Suppressor macrophage treated with lipopolysaccharide for 4 hours (primary cell): ENCODE measurements at regions not wholly inside any gene's neighbourhood (a gene's known extent, or its start where the extent isn't known, plus 50 kb on each side); places are given as distances from the start of the nearest gene placed in this dataset.
"Not testable (repeated sequence)": the region's sequence is repeated elsewhere in the genome, so short reads cannot be mapped to it uniquely, and the experiment has no call there.

Source experiments
- DNase-seq: peaks from one replicate; pipeline ENCODE4 v3.0.0-alpha.2; 2020

DNA sequence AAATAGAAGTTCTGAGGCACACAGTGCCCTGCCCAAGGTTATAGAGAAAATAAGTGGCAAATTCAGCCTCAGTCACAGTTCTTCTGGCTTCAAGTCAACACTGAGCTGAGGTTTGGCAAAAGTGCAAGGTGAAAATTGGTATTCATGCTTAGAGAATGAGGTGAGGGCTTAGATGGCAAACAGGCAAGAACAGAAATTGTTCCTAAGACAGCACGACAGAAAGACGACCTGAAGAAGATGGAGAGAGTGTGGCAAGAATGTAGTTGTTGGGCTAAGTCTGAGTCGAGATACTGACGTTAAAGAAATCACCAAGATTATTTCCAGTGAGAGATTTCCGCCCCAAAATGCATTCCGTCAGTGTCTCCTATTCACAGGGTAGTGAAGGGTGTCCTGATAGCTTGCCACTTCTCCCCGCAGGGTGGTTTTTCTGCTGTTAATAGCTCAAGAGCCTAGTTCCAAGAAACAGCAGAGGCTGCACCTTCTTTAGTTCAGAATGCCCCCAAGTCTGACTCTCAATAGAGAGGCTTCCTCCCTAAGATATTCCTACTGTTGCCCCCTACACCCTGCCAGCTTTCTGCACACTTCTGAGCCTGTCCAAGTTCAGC lies 260.8 kb upstream of the AMIGO2 start:
- no peak for DNase-seq

DNA sequence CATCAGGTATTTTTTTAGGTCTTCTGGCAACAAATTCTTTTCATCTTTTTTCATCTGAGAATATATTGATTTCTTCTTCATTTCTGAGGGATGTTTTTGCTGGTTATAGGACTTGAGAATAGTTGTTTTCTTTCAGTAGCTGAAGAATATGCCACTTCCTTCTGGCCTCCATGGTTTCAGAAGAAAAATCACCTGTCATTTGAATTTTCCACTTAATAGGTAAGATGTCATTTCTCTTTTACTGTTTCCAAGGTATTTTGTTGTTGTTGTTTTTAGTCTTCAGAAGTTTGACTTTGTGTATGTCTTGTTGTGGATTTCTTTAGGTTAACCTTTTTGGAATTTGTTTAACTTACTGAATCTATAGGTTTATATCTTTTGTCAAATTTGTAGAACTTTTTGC lies 257.8 kb upstream of the AMIGO2 start:
- DNase-seq: no peak

DNA sequence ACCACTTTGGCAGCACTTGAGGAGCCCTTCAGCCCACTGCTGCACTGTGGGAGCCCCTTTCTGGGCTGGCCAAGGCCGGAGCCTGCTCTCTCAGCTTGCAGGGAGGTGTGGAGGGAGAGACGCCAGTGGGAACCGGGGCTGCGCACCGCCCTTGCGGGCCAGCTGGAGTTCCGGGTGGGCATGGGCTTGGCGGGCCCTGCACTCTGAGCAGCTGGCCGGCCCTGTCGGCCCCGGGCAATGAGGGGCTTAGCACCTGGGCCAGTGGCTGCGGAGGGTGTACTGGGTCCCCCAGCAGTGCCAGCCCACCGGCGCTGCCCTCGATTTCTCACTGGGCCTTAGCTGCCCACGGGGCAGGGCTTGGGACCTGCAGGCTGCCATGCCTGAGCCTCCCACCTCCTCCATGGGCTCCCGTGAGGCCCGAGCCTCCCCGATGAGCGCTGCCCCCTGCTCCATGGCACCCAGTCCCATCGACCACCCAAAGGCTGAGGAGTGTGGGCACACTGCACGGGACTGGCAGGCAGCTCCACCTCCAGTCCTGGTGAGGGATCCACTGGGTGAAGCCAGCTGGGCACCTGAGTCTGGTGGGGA lies 253.6 kb upstream of the AMIGO2 start:
- DNase-seq: not testable (repeated sequence)

DNA sequence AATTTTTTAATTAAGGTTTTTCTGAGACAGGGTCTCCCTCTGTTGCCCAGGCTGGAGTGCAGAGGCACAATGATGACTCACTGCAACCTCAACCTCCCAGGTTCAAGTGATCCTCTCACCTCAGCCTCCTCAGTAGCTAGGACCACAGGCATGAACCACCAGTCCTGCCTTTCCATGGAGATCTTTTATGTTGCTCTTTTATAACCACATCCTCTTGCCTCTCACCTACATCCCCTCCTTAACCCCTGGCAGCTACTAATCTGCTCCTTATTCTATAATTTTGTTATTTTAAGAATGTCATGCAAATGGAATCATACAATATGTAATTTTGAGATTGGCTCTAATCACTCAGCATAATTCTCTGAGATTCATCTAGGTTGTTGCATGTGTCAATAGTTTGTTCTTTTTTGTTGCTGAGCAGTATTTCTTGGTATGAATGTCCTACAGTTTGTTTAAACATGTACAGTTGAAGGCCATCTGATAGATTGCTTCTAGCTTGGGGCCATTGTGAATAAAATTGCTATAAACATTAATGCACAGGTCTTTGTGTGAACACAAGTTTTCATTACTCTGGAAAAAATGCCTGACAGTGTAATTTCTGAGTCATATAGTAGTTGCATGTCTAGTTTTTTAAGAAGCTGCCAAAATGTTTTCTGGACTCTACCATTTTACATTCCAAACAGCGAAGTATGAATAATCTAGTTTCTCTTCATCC lies 249.2 kb upstream of the AMIGO2 start:
- DNase-seq: no peak

DNA sequence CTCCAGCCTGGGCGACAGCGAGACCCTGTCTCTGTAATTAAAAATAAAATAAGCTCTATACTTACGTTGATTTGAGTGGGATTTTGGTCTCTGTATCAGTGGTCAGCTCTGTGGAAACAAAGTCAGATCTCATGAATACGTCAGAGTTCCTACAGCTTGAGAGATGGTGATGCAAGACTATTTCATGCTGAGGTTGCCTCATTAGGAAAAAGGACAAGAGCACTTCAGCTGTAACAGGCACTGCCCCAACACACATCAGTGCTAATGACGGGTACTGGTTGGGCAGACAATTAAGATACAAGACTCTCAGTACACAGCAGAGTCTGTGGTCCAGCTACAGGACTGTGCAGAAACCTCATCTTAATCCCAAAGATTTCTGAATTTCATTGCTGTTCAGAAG lies 246.4 kb upstream of the AMIGO2 start:
- DNase-seq: no peak

DNA sequence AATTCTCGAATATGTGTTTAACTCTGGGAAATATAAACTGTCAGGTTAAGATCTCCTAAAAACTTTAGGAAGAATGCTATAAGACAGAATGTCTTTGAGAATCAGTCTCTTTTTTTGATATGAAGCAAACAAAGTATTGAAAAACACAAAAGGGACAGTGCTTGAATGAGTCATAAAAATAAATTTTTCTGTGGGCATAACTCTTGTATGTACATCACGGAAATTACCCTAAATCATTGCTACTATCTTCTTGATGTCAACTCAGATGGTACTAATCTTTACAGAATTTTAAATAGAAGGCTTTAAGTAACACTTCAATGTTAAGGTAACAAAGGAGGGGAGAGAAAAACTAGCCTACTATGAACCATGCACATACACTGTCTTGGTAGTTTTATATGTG lies 244.0 kb upstream of the AMIGO2 start:
- no peak for DNase-seq

DNA sequence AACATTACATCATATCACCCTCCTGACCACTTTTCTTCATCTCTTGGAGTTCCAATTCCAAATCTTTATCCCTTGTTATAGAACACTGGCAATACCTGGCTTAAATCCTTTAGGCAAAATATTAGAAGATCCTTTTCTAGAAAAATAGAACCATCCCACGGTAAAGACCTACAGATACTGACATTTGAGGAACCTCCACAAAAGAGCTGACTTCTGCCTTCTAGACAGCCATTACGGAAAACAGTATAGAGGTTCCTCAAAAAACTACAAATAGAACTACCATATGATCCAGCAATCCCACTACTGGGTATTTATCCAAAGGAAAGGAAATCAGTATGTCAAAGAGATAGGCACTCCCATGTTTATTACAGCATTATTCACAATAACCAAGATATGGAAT lies 241.7 kb upstream of the AMIGO2 start:
- DNase-seq: peak; percentile 51

DNA sequence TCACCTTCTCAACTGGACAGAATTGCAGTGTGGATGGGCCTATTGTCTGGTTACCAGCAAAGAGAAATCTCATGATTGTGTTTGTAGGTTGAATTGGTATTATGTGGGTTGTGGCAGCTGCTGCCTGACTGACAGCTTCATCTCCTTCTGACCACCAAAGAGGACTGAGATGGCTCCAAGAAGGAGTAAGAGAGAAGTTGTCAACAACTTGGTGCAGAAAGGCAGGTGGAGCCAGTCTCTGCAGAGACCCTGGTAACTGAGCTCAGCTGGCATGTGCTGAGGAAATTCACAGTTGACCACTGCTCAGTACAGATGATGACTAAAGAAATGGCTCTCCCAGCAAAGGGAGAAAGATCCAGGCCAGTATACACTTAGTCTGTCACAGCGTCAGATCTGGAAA lies 240.0 kb upstream of the AMIGO2 start:
- DNase-seq: no peak

DNA sequence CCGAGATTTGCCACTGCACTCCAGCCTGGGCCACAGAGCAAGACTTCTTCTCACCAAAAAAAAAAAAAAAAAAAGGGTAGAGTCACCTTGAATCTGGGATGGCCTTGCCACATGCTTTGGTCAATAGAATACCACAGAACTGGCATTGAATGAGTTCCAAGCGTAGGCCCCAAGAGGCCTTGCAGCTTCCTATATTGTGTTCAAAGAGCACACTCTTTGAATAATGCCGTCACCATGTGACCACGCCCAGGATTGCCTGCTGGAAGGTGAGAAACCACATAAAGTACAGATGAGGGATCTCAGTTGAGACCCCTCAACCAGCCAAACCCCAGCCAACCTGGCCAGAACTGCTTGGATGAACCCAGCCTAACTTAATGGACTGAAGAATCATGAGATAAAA lies 239.2 kb upstream of the AMIGO2 start:
- no peak for DNase-seq

DNA sequence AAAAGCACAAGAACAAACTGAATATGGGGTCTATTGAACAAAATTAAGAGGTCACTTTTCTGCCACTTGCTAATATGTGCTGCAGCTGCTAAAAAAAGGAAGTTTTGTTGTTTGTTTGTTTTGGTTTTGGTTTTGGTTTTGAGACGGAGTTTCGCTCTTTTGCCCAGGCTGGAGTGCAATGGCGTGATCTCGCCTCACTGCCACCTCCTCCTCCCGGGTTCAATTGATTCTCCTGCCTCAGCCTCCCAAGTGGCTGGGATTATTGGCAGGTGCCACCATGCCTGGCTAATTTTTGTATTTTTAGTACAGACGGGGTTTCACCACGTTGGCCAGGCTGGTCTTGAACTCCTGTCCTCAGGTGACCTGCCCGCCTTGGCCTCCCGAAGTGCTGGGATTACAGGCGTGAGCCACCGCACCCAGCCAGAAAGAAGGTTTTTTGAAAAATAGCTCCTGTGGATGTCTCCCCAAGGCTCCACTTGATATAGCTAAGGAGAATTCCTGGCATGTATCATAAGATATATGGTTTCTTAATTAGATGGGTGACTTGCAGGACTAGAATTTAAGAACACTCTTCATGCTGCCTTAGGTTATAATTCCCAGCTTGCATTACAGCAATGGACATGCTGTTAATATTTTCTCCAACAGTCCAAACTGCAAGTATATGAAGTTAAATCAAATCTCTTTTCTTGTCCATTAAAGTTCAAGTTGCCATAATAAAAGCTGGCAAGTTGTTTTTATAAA lies 237.6 kb upstream of the AMIGO2 start:
- peak; percentile 68 for DNase-seq

DNA sequence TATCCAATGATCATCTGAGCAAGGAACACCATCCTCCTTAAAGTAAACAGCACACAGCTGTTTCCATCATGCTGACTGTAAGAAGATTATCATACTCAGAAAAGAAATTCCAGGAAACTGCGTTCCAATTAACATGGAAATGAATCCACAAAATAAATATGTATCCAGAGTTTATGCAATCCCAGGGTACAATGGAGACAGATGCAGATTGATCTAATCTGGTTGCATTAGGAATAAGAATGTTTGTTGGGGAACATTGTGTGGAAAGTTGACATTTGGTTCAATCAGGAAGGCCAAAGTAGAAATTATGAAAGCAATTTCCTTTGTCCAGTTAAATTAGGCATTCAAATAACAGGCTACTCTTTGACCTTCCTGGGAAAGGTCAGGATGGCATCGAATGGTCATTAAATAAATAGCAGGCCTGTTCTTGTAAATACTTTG lies 236.9 kb upstream of the AMIGO2 start:
- DNase-seq: no peak

DNA sequence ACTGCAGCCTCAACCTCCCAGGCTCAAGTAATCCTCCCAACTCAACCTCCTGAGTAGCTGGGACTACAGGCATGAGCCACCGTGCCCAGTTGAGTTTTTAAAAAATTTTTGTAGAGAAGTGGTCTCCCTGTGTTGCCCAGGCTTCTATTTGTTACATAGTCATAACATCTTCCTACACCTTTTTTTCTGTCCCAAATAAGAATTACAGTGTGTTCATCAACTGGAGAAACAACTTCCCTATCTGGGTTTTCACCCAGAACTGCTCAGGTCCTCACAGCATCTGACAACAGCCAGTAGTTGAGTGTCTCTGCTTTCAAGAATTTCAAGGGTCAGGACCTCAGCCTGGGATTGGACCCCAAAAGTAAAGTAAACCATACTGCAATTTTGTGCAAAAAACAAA lies 235.2 kb upstream of the AMIGO2 start:
- peak; percentile 24 for DNase-seq

DNA sequence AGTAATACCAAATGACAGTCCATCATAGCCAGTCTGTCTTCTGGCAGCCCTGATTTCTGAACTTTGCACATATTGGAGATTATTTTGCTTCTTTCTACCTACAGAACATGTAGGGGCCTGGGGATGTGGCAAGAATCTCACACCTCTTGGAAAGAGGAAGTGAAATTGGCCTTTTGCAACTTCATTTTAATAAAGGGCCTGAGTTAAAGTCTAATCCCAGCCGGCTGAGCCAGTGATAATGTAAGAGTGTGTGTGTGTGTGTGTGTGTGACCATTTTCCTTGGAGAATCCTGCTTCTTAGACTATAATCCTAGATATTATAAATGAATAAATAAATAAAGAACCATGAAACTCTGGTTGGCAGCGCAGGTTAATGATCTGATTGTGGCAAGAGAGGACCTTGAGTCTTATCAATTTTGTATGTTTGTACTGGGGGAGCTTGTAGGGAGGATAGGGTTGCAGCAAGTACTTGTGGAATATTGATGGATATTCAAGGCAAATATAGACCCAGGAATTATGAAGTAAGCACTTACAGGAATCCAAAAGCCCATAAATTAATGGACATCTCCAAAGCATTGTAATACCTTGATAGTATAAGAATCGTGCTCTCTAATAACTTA lies 233.2 kb upstream of the AMIGO2 start:
- peak; percentile 67 for DNase-seq

DNA sequence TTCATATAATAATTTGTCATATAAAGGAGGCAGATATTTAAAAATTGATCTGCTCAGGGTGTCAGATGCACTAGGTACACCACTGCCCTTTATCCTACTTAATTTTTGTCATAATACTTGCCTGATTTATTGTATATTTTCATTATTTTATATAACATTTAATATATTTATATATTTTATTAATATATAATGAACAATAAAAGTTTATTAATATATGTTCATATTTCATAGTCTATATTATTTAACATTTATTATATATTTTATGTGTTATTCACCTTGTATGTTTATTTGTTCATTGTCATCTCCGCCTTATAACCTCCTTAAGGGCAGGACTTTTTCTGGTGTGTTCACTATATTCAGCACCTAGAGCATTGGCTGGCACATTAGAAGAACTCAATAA lies 232.4 kb upstream of the AMIGO2 start:
- DNase-seq: no peak

DNA sequence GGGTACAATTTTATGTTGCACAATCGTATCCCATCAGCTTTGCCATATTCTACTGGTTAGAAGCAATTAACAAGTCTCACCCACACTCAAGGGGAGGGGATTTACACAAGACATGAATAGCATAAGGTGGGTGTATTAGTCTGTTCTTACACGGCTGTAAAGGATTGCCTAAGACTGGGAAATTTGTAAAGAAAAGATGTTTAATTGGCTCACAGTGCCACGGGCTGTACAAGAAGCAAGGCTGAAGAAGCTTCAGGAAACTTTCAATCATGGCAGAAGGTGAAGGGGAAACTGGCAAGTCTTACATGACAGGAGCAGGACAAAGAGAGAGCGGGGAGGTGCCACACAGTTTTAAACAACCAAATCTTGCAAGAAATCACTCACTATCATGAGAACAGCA lies 231.8 kb upstream of the AMIGO2 start:
- DNase-seq: peak; percentile 47

DNA sequence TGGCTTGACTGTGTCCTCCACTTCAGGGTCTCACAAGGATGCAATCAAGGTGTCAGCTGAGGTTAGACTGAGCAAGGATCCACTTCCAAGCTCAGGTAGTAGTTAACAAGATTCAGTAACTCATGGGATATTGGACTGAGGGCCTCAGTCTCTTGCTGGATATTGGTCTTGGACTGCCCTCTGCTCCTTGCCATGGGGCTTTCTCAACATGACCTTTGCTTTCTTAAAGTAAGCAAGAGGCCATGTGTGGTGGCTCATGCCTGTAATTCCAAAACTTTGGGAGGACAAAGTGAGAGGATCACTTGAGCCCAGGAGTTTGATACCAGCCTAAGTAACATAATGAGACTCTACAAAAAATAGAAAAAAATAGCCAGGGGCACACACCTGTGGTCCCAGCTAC lies 231.3 kb upstream of the AMIGO2 start:
- DNase-seq: no peak

DNA sequence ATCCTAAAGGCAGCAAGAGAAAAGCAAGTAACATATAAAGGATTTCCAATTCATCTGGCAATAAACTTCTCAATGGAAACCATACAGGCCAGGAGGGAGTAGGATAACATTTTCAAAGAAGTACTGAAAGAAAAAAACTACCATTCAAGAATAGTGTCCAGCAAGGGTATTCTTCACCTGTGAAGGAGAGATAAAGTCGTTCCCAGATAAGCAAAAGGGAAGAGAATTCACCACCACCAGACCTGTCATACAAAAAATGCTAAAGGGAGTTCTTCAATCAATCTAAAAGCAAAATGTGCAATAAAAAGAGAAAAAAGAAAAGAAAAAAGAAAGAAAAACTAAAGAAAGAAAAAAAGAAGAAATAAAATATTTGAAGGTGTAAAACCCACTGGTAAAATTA lies 228.9 kb upstream of the AMIGO2 start:
- DNase-seq: no peak

DNA sequence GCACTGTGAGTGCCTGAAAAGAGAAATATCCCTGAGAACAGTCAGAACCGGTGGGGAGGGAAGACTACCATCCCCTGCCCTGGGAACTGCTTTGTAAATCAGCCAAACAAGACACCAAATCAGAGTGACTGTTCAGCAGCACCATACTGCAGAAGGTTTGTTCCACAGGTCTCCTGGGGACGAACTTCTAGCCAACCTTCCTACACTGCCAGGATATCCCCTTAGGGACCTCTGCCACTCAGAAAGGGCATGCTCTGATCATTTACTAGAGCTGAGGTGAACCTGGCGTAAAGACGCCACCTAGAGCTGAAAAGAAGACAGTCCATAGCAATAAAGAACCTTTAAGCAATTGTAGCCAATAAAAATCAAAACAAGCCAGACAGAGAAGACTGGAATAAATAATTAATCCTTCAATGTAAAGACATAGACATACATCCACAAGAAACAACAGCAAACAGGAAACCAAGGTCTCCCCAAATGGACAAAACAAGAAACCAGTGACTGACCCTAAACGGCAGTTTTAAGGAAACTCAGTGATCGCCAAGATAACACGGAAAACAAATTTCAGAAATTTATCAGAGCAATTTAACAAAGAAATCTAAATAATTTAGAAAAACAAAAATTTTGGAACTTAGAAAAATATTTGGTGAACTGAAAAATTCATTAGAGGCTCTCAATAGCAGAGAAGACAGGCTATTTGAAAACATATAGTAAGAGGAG lies 228.1 kb upstream of the AMIGO2 start:
- DNase-seq: peak; percentile 58

DNA sequence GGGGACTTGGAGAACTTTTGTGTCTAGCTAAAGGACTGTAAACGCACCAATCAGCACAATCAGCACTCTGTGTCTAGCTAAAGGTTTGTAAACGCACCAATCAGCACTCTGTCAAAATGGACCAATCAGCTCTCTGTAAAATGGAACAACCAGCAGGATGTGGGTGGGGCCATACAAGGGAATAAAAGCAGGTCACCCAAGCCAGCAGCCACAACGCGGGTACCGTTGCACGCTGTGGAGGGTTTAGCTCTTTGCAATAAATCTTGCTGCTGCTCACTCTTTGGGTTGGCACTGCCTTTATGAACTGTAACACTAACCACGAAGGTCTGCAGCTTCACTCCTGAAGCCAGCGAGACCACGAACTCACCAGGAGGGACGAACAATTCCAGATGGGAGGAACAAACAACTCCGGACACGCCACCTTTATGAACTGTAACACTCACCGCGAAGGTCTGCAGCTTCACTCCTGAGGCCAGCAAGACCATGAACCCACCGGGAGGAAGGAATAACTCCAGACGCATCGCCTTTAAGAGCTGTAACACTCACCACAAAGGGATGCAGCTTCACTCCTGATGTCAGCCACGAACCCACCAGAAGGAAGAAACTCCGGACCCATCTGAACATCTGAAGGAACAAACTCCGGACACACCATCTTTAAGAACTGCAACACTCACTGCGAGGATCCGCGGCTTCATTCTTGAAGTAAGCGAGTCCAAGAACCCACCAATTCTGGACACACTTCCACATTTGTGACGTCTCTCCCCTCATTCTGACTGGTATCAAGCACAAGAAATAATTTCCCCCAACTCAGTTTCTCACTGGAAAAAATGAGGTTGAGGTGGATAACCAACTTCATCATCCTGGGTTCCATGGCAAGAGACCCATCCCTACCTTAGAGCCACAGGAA lies 227.3 kb upstream of the AMIGO2 start:
- DNase-seq: peak; percentile 26

DNA sequence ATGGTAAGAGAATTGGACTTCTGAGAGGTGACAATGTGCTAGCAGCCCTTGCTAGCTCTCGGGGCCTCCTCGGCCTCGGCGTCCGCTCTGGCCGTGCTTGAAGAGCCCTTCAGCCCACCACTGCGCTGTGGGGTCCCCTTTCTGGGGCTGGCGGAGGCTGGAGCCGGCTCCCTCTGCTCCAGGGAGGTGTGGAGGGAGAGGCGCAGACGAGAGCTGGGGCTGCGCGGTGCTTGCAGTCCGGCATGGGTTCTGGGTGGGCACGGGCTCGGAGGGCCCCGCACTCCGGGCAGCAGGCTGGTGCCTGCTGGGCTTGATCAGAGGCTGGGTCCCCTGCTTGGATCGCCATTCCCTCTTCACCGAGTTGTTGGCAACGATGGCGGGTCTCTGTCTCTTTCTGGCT lies 226.4 kb upstream of the AMIGO2 start:
- DNase-seq: no peak

DNA sequence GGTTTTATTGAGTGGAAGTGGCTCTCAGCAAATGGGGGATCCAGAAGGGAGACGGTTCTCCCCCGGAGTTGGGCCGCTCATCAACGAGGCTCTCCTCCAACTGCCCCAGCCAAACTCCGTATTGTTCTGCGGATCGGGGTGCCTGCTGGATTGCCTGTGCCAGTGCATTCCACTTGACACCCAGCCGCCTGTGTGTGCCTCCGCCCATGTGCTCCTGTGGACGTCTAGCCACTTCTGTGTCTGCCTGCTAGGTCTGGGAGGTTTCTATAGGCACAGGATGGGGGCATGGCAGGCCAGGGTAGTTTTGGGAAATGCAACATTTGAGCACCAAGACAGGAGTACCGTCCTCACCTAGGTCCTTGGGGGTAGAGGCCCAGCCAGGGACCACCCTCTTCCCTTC lies 225.7 kb upstream of the AMIGO2 start:
- DNase-seq: no peak
